ENCODE measurements at regions not wholly inside any gene's neighbourhood (a gene's known extent, or its start where the extent isn't known, plus 50 kb on each side); places are given as distances from the start of the nearest gene placed in this dataset.

DNA sequence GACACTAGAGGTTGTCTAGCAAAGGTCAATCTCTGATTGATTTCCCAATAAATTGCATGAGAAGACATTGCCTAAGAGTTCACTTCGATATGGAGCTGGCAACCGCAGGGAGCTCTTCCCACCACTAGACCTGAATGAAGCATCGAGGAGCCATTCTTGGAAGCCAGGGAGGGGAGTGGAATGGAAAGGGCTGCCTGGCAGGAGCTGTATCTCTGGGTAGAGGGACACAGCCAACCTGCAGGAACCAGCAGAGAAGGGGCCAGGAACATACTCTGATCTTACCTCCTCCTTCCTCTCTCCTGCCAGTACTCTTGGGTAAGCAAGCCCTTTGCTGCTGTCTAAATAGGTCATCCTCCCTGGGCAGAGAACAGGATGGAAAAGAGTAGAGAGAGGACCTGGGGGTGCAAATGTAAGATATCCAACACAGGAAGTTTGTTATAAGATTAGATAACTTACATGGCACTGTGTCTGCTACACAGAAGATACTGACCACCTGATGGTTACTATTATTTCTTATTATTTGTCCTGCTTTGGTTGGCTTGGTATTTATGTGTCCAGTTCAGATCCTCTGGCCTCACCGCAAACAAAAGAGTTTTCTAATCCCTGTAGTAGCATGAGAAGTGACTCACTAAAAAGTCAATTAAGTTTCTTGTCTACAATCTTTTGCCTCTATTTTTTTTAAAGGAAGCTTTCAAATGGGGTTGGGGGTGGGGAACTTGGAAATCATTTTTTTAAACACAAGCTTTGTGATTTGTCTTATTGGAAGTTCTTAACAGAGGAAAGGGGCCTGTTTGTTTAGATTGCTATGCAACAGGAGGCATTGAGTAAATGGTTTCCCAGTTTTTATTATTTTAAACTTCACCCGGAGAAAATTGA lies 156.7 kb upstream of the TSC22D2 start:
- H3K4me3 Mint-ChIP-seq, result no peak overlapping the region
- H3K36me3 Mint-ChIP-seq (ENCODE audit: low read depth), result no peaks in the 10 kb centered on the region
- no peak for DNase-seq (ENCODE audit: low read depth, low spot score)
- H3K27me3 Mint-ChIP-seq (ENCODE audit: low read depth), result no peaks in the 10 kb centered on the region
- peaks cover 71% of the 10 kb centered on the region for H3K4me1 Mint-ChIP-seq
- H3K9me3 Mint-ChIP-seq, result no peaks in the 10 kb centered on the region
- no peak overlapping the region for H3K27ac Mint-ChIP-seq (ENCODE audit: unreplicated experiment)
- TF ChIP-seq, protein P1, sequence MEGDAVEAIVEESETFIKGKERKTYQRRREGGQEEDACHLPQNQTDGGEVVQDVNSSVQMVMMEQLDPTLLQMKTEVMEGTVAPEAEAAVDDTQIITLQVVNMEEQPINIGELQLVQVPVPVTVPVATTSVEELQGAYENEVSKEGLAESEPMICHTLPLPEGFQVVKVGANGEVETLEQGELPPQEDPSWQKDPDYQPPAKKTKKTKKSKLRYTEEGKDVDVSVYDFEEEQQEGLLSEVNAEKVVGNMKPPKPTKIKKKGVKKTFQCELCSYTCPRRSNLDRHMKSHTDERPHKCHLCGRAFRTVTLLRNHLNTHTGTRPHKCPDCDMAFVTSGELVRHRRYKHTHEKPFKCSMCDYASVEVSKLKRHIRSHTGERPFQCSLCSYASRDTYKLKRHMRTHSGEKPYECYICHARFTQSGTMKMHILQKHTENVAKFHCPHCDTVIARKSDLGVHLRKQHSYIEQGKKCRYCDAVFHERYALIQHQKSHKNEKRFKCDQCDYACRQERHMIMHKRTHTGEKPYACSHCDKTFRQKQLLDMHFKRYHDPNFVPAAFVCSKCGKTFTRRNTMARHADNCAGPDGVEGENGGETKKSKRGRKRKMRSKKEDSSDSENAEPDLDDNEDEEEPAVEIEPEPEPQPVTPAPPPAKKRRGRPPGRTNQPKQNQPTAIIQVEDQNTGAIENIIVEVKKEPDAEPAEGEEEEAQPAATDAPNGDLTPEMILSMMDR (conservative IDR thresholded peaks at IDR 0.05), result no peak

GRCh38 chr3:150249779-150250470 lies 158.2 kb upstream of the TSC22D2 start:
- DNase-seq (ENCODE audit: low read depth, low spot score), result no peak
- Mint-ChIP-seq H3K4me1 (peaks cover 59% of the 10 kb centered on the region), H3K36me3 (ENCODE audit: low read depth) (no peaks in the 10 kb centered on the region), H3K9me3 (no peaks in the 10 kb centered on the region), H3K27me3 (ENCODE audit: low read depth) (no peaks in the 10 kb centered on the region), H3K4me3 (no peak overlapping the region), H3K27ac (ENCODE audit: unreplicated experiment) (peak overlapping the region; percentile 44)
- TF ChIP-seq, protein P1 (conservative IDR thresholded peaks at IDR 0.05), result no peak

DNA sequence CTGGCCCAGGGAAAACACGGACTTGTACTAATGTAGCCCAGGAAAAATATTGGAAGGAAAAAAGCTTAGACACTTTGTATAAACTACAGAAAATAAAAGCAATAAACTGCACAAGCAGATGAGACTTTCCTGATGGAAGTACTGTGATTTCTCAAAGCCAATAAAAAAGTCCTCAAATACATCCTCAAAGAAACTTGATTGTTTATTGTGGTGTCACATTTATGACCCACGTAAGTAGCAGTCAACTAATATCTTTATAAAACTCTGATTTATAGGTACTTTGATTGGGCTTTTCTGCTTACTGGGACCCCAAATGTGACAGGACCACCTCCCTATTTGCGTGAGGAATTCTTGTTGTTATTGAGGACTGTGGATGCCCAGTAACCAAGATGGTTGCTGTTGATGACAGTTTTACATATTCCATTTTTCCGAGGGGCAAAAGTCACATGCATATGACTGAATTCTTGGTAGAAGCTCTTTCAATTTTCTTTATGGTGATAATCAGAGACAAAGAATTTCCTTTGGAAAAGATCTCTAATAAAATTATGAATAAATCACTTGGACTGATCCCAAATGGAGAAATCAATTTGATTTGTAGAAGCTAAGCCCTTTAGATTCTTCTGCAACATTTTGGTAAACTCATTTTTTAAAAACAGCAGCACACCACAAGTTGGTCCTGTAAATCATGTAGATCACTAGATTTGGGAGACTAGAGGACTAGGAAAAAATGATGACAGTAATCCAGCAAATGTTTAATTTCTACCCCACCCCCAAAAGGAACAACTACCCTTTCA lies 159.0 kb upstream of the TSC22D2 start:
- Mint-ChIP-seq H3K9me3 (no peaks in the 10 kb centered on the region), H3K27ac (ENCODE audit: unreplicated experiment) (peak overlapping the region; percentile 96), H3K4me3 (peak overlapping the region; percentile 70), H3K27me3 (ENCODE audit: low read depth) (no peaks in the 10 kb centered on the region), H3K4me1 (peaks cover 52% of the 10 kb centered on the region), H3K36me3 (ENCODE audit: low read depth) (no peaks in the 10 kb centered on the region)
- DNase-seq (ENCODE audit: low read depth, low spot score), result no peak
- TF ChIP-seq, protein P1 (conservative IDR thresholded peaks at IDR 0.05), result no peak

- no peak for DNase-seq (ENCODE audit: low read depth, low spot score)
- peak overlapping the region; percentile 96 for H3K27ac Mint-ChIP-seq (ENCODE audit: unreplicated experiment)
- H3K9me3 Mint-ChIP-seq, result peaks cover 2% of the 10 kb centered on the region
- H3K36me3 Mint-ChIP-seq (ENCODE audit: low read depth), result no peaks in the 10 kb centered on the region
- H3K4me3 Mint-ChIP-seq, result peak overlapping the region; percentile 70
- no peaks in the 10 kb centered on the region for H3K27me3 Mint-ChIP-seq (ENCODE audit: low read depth)
- TF ChIP-seq, protein P1 (conservative IDR thresholded peaks at IDR 0.05), result no peak
- H3K4me1 Mint-ChIP-seq, result peaks cover 52% of the 10 kb centered on the region
Measured at GRCh38 chr3:150248116-150248887, 159.8 kb upstream of the TSC22D2 start.

- Mint-ChIP-seq H3K4me3 (no peak overlapping the region), H3K9me3 (peaks cover 2% of the 10 kb centered on the region), H3K27ac (ENCODE audit: unreplicated experiment) (no peak overlapping the region), H3K36me3 (ENCODE audit: low read depth) (no peaks in the 10 kb centered on the region), H3K4me1 (peaks cover 53% of the 10 kb centered on the region), H3K27me3 (ENCODE audit: low read depth) (no peaks in the 10 kb centered on the region)
- DNase-seq (ENCODE audit: low read depth, low spot score), result no peak
- TF ChIP-seq, protein P1 (conservative IDR thresholded peaks at IDR 0.05), result no peak
Measured at GRCh38 chr3:150247441-150247840, 160.7 kb upstream of the TSC22D2 start.

Measured in neural crest cell (in vitro differentiated cells).